Sigmoid colon (tissue), 6 donors: ENCODE measurements at regions not wholly inside any gene's neighbourhood (a gene's known extent, or its start where the extent isn't known, plus 50 kb on each side); places are given as distances from the start of the nearest gene placed in this dataset.

Experiments
- DNase-seq: peaks from one replicate; pipeline ENCODE4 v3.0.0-alpha.2; 2019
- H3K27ac ChIP-seq, 4 donors: fragments of 200-600 bp; sonication (generic); one replicate each; pipeline ENCODE4 v1.5.1; 2016 to 2019; ENCODE audit warnings: mild to moderate bottlenecking in 1 of 4
- H3K27me3 ChIP-seq, 3 donors: fragments of 200-600 bp; sonication (generic); one replicate each; pipeline ENCODE4 v1.5.1; 2019; ENCODE audit warnings: mild to moderate bottlenecking in 1 of 3
- H3K36me3 ChIP-seq, 4 donors: fragments of 200-600 bp; sonication (generic); one replicate each; pipeline ENCODE4 v1.5.1; 2016 to 2019
- H3K4me1 ChIP-seq, 4 donors: fragments of 200-600 bp; sonication (generic); one replicate each; pipeline ENCODE4 v1.5.1; 2017 to 2019
- H3K4me3 ChIP-seq, 4 donors: fragments of 200-600 bp; sonication (generic); one replicate each; pipeline ENCODE4 v1.5.1; 2017 to 2019; ENCODE audit warnings: mild to moderate bottlenecking in 2 of 4, moderate library complexity in 1 of 4
- H3K9me3 ChIP-seq, 4 donors: fragments of 200-600 bp in 3 of 4; sonication (generic) in 3 of 4; one replicate each; pipeline versions ENCODE4 v1.5.1 to v1.6.1; 2013 to 2019
- EP300 ChIP-seq, 4 donors: sonication (generic); formaldehyde crosslinking; IDR thresholded peaks; one replicate each; pipeline ENCODE4 v1.6.1; 2017; ENCODE audit warnings: antibody characterized with exemption in 4 of 4
- POLR2A ChIP-seq, 2 donors: fragments of 450-650 bp; IDR thresholded peaks; one replicate each; pipeline ENCODE4 v1.6.1; 2016; ENCODE audit warnings: antibody characterized with exemption in 2 of 2, mild to moderate bottlenecking in 2 of 2, moderate library complexity in 2 of 2
- POLR2AphosphoS5 ChIP-seq, 4 donors: sonication (generic); formaldehyde crosslinking; IDR thresholded peaks; one replicate each; pipeline ENCODE4 v1.6.1; 2017; ENCODE audit warnings: antibody characterized with exemption in 4 of 4
- WGBS, 2 donors: extraction: QIAGEN DNeasy Blood & Tissue Kit; methylation state at CpG; one replicate each; pipeline ENCODE4 v1.1.7; 2013; 5-methylcytosine and 5-hydroxymethylcytosine counted together
- intact Hi-C: fragments of 100-400 bp; cut with DNase I; formaldehyde crosslinking; loops from one replicate; pipeline ENCODE4 v1.15.1; 2023
- TF ChIP-seq, protein P1 (sequence below), 4 experiments: fragments of 450-650 bp in 3 of 4; fragments of 200-600 bp in 1 of 4; IDR thresholded peaks; one replicate each; pipeline ENCODE4 v1.5.1; 2016 to 2019; ENCODE audit warnings: antibody characterized with exemption in 4 of 4, mild to moderate bottlenecking in 3 of 4, moderate library complexity in 2 of 4
- donor health status: healthy with polysubstance abuse.
- donor health status: healthy.

DNA sequence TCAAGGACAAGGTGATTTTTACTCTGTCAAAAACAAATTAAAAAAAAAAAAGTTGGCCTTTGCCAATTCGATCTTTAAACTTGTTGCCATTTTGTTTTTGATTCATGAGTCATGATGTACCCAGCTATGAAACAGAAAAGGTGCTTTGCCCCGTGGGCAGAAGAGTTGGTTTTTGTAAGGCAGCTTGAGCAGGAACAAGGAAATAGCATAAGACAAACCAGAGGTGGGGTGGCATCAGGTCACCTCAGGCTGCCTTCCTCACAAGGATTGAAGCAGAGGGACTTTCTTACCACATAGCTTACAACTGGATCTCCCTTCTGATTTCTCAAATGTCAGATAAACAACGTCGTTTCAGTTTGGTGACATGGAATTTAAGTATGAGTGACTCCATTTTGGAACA is 123.8 kb downstream of the ARL4C start:
- no peak overlapping the region for H3K27ac ChIP-seq
- intact Hi-C loops = no loop called here
- DNase-seq = no peak
- H3K27me3 ChIP-seq = peaks cover 0 to 6% (median 0%) of the 10 kb centered on the region in 3 donors
- H3K9me3 ChIP-seq = no peaks in the 10 kb centered on the region
- WGBS, 2 donors = 60 to 69% methylated on average over 4 of the region's 4 CpGs
- no peaks in the 10 kb centered on the region for H3K36me3 ChIP-seq
- H3K4me3 ChIP-seq = no peak overlapping the region
- TF ChIP-seq POLR2AphosphoS5 (IDR thresholded peaks at IDR 0.05) = no peak
- TF ChIP-seq, protein P1, sequence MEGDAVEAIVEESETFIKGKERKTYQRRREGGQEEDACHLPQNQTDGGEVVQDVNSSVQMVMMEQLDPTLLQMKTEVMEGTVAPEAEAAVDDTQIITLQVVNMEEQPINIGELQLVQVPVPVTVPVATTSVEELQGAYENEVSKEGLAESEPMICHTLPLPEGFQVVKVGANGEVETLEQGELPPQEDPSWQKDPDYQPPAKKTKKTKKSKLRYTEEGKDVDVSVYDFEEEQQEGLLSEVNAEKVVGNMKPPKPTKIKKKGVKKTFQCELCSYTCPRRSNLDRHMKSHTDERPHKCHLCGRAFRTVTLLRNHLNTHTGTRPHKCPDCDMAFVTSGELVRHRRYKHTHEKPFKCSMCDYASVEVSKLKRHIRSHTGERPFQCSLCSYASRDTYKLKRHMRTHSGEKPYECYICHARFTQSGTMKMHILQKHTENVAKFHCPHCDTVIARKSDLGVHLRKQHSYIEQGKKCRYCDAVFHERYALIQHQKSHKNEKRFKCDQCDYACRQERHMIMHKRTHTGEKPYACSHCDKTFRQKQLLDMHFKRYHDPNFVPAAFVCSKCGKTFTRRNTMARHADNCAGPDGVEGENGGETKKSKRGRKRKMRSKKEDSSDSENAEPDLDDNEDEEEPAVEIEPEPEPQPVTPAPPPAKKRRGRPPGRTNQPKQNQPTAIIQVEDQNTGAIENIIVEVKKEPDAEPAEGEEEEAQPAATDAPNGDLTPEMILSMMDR (IDR thresholded peaks at IDR 0.05) = no peak
- no peak for TF ChIP-seq POLR2A (IDR thresholded peaks at IDR 0.05)
- peaks cover 0 to 23% (median 13%) of the 10 kb centered on the region in 4 donors for H3K4me1 ChIP-seq

DNA sequence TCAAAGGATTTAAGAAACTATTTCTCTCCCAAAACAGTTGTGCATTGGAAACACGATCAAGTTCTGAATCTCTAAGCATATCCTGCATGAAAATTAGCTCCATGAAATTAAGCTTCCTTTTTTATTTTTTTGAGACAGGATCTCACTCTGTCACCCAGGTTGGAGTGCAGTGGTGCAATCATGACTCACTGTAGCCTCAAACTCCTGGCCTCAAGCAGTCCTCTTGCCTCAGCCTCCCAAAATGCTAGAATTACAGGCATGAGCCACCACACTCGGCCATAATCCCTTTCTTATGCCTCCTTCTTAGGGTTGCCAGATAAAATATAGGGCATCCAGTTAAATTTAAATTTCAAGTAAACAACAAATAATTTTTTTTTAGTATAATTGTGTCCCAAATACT is 124.4 kb downstream of the ARL4C start:
- peaks cover 0 to 3% (median 0%) of the 10 kb centered on the region in 3 donors for H3K27me3 ChIP-seq
- TF ChIP-seq POLR2AphosphoS5 (IDR thresholded peaks at IDR 0.05) = no peak
- no peak for TF ChIP-seq POLR2A (IDR thresholded peaks at IDR 0.05)
- no peak for TF ChIP-seq EP300 (IDR thresholded peaks at IDR 0.05)
- TF ChIP-seq, protein P1 (IDR thresholded peaks at IDR 0.05) = no peak
- 89 to 90% methylated on average over 2 of the region's 2 CpGs for WGBS, 2 donors

GRCh38 chr2:234368861-234369261 is 128.0 kb downstream of the ARL4C start:
- H3K4me3 ChIP-seq = no peak overlapping the region
- no peaks in the 10 kb centered on the region for H3K9me3 ChIP-seq
- peaks cover 0 to 42% (median 28%) of the 10 kb centered on the region in 4 donors for H3K4me1 ChIP-seq
- H3K27ac ChIP-seq = peak overlapping the region in 3 of 4 donors; percentile 55 to 80 (median 71)
- H3K36me3 ChIP-seq = no peaks in the 10 kb centered on the region
- intact Hi-C loops = loop anchor here (2.0 kb wide), 1 partner anchor 32 kb away; no protein-coding TSS in a partner anchor
- 3 to 25% methylated on average over 1 of the region's 1 CpG for WGBS, 2 donors
- DNase-seq = peak; percentile 92
- TF ChIP-seq POLR2AphosphoS5 (IDR thresholded peaks at IDR 0.05) (peak; percentile 73 to 90 (median 82)), POLR2A (IDR thresholded peaks at IDR 0.05) (no peak), EP300 (IDR thresholded peaks at IDR 0.05) (peak; percentile 82 to 96 (median 88))
- TF ChIP-seq, protein P1 (IDR thresholded peaks at IDR 0.05) = no peak
- H3K27me3 ChIP-seq = no peaks in the 10 kb centered on the region

More for the DNA sequence above, 124.4 kb downstream of the ARL4C start:
- no peak for DNase-seq
- intact Hi-C loops = no loop called here
- Histone ChIP-seq H3K27ac (no peak overlapping the region), H3K4me3 (no peak overlapping the region), H3K9me3 (no peaks in the 10 kb centered on the region), H3K36me3 (no peaks in the 10 kb centered on the region), H3K4me1 (peaks cover 0 to 28% (median 18%) of the 10 kb centered on the region in 4 donors)

- WGBS, 2 donors = 68 to 83% methylated on average over 2 of the region's 2 CpGs
- DNase-seq = no peak
- no peaks in the 10 kb centered on the region for H3K9me3 ChIP-seq
- intact Hi-C loops = no loop called here
- H3K4me1 ChIP-seq = peaks cover 0 to 54% (median 40%) of the 10 kb centered on the region in 4 donors
- TF ChIP-seq POLR2AphosphoS5 (IDR thresholded peaks at IDR 0.05) = peak in 2 of 4 donors; percentile 28 to 51
- no peak for TF ChIP-seq POLR2A (IDR thresholded peaks at IDR 0.05)
- peak overlapping the region in 3 of 4 donors; percentile 14 to 80 (median 55) for H3K27ac ChIP-seq
- H3K27me3 ChIP-seq = no peaks in the 10 kb centered on the region
- H3K4me3 ChIP-seq = no peak overlapping the region
- no peaks in the 10 kb centered on the region for H3K36me3 ChIP-seq
These were observed 130.0 kb downstream of the ARL4C start for GRCh38 chr2:234366891-234367290.

DNA sequence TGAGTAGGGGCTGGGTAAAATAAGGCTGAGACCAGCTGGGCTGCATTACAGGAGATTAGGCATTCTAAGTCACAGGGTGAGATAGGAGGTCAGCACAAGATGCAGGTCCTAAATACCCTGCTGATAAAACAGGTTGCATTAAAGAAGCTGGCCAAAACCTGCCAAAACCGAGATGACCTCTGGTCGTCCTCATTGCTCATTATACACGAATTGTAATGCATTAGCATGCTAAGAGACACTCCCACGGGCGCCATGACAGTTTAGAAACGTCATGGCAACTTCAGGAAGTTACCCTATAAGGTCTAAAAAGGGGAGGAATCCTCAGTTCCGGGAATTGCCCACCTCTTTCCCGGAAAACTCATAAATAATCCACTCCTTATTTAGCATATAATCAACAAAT is 132.2 kb downstream of the ARL4C start:
- intact Hi-C loops = loop anchor here (1.0 kb wide), 1 partner anchor 132 kb away; no protein-coding TSS in a partner anchor
- DNase-seq = no peak
- Histone ChIP-seq H3K27me3 (no peaks in the 10 kb centered on the region), H3K4me1 (peaks cover 0 to 48% (median 39%) of the 10 kb centered on the region in 4 donors), H3K4me3 (no peak overlapping the region), H3K9me3 (no peaks in the 10 kb centered on the region), H3K27ac (no peak overlapping the region), H3K36me3 (no peaks in the 10 kb centered on the region)
- WGBS, 2 donors = 84 to 86% methylated on average over 8 of the region's 8 CpGs
- TF ChIP-seq, protein P1 (IDR thresholded peaks at IDR 0.05) = no peak
- TF ChIP-seq EP300 (IDR thresholded peaks at IDR 0.05) (no peak), POLR2A (IDR thresholded peaks at IDR 0.05) (no peak)
